ENCODE measurements at regions not wholly inside any gene's neighbourhood (a gene's known extent, or its start where the extent isn't known, plus 50 kb on each side); places are given as distances from the start of the nearest gene placed in this dataset.
A peak's percentile ranks its signal among the peaks of the same experiment; 100 is the strongest.
"Not testable (repeated sequence)": the region's sequence is repeated elsewhere in the genome, so short reads cannot be mapped to it uniquely, and the experiment has no call there.

GRCh38 chr21:28877318-28877884 lies 115.3 kb downstream of the LTN1 start:
- DNase-seq: no peak

- DNase-seq: no peak
Observed at GRCh38 chr21:28875078-28875477, 117.6 kb downstream of the LTN1 start.

GRCh38 chr21:28872218-28872617 lies 120.5 kb downstream of the LTN1 start:
- no peak for DNase-seq

GRCh38 chr21:28871388-28872010 lies 121.2 kb downstream of the LTN1 start:
- DNase-seq: no peak

DNA sequence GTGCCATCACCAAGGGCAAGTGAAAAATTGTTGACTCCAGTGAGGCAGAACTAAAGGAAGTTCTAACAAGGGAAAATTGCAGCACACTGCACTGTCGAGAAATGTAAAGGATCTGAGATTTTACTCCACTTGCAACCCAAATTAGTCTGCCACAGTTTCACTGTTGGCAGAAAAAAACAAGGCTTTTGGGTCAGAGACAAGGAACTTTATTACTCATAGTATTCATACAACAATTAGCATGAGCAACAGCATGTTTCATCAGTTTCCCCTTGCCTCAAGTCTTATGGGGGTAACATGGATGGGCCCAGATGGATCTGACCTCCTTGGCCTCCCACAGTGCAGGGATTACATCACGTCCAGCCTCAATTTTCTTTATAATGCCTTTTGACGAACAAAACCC lies 125.3 kb downstream of the LTN1 start:
- no peak for DNase-seq

DNA sequence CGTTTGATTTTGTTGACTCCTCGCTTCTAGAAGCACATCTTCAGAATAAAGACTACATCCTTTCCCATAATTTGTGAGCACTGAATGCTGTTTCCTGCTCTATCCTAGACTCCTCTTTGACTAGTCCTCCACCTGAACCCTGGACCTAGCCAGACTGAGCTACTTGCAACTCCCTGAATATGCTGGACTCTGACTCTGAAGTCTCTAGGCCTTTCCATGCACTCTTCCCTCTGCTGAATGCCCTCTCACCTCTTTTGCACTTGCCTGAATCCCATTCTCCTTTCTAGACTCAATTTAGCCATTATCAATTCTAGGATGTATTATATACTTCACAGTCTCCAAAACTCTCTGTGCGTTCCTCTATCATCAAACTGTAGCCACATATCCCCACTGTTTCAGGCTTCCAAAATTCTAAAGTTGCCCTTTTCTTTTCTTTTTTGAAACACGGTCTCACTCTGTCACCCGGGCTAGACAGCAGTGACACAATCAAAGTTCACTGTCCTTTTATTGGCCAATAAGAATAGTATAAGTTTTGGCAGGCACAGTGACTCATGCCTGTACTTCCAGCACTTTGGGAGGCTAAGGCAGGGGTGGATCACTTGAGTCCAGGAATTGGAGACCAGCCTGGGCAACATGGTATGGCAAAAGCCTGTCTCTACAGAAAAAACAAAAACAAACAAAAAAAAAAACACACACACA lies 127.0 kb downstream of the LTN1 start:
- DNase-seq: no peak

DNA sequence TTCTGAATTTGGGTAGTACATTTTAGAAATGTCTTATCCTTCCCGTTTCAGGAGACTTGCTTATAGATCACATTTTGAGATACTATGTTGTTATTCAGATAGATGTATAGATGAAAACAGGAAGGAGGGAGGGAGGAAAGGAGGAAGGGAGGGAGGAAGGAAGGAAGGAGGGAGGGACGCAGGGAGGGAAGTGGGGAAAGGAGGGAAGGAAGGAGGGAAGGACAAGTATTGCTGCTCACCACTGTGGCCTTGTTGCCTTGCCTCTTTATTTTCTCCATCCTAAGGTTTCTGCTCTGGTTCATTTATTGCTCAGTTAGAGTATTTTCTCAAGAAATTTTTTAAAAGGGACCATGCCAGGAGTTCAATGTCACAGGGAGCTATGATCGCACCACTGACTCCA lies 134.3 kb downstream of the LTN1 start:
- DNase-seq: no peak

- no peak for DNase-seq
Observed at GRCh38 chr21:28857752-28858151, 134.9 kb downstream of the LTN1 start.

GRCh38 chr21:28856588-28857250 lies 136.0 kb downstream of the LTN1 start:
- peak in 5 of 14 donors; percentile 4 to 44 (median 8) for DNase-seq

- DNase-seq: no peak
Observed at GRCh38 chr21:28852706-28853105, 140.0 kb downstream of the LTN1 start.

- DNase-seq: no peak
Observed at GRCh38 chr21:28851645-28852044, 141.0 kb downstream of the LTN1 start.

DNA sequence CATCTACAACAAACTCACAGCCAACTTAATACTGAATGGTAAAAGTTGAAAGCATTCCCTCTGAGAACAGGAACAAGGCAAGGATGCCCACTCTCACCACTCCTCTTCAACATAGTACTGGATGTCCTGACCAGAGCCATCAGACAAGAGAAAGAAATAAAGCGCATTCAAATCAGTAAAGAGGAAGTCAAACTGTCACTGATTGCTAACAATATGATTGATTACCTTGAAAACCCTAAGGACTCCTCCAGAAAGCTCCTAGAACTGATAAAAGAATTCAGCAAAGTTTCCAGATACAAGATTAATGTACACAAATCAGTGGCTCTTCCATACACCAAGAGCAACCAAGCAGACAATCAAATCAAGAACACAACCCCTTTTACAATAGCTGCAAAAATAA lies 153.4 kb downstream of the LTN1 start:
- DNase-seq: not testable (repeated sequence)

DNA sequence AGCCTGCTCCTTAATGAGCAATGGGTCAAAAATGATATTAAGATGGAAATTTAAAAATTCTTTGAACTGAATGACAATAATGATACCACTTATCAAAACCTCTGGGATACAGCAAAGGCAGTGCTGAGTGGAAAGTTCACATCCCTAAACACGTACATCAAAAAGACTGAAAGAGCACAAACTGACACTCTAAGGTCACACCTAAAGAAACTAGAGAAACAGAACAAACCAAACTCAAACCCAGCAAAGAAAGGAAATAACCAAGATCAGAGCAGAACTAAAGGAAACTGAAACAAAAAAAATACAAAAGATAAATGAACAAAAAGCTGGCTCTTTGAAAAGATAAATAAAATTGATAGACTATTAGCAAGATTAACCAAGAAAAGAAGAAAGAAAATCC lies 155.3 kb downstream of the LTN1 start:
- not testable (repeated sequence) for DNase-seq

GRCh38 chr21:28836588-28836987 lies 156.1 kb downstream of the LTN1 start:
- not testable (repeated sequence) for DNase-seq

- no peak for DNase-seq
Observed at GRCh38 chr21:28834335-28835238, 158.1 kb downstream of the LTN1 start.

DNA sequence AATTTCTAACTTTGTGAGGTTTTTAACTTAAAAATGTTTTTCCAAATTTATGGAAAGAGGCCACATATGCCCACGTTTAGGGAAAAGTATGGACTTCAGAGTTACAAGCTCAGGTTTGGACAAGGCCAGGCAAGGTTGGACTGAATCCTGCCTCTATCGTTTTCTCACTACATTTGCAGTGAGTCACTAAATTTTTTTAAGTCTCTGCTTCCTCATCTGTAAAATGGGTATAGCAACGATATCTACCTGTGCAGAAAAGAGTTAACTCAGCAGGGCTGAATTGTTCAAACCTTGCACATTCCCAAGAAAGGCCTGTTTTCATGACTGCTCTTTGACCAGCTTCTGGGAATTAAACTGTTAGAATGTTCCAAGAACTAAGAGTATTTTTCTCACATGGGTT lies 159.1 kb downstream of the LTN1 start:
- no peak for DNase-seq

GRCh38 chr21:28833182-28833581 lies 159.5 kb downstream of the LTN1 start:
- DNase-seq: no peak

GRCh38 chr21:28832715-28833061 lies 160.0 kb downstream of the LTN1 start:
- DNase-seq: no peak

- no peak for DNase-seq
Observed at GRCh38 chr21:28832013-28832714, 160.5 kb downstream of the LTN1 start.

GRCh38 chr21:28828981-28829380 lies 163.7 kb downstream of the LTN1 start:
- DNase-seq: no peak

GRCh38 chr21:28828021-28828420 lies 164.7 kb downstream of the LTN1 start:
- no peak for DNase-seq

GRCh38 chr21:28827422-28827821 lies 165.3 kb downstream of the LTN1 start:
- DNase-seq: no peak

Measured in C1 segment of cervical spinal cord (tissue), 14 donors.